HCT116 (cell line): ENCODE measurements at regions not wholly inside any gene's neighbourhood (a gene's known extent, or its start where the extent isn't known, plus 50 kb on each side); places are given as distances from the start of the nearest gene placed in this dataset.

Experiments used
- ZBTB33 ChIP-seq: IDR thresholded peaks from 2 replicates; pipeline ENCODE4 v1.6.1; 2011; ENCODE audit warnings: mild to moderate bottlenecking, low read length, moderate library complexity; ENCODE audit not compliant: insufficient replicate concordance; ENCODE audit errors: extremely low read depth
- TF ChIP-seq, protein P1 (sequence below): IDR thresholded peaks from 2 replicates; pipeline ENCODE4 v1.6.1; 2012
- TF ChIP-seq, protein P2 (sequence below), 3 experiments: fragments of 200-600 bp in 1 of 3; sonication (generic) in 1 of 3; IDR thresholded peaks in 2 of 3; conservative IDR thresholded peaks in 1 of 3; 2 replicates each; pipeline ENCODE4 v1.5.1; 2012 to 2017; ENCODE audit warnings: low read depth in 2 of 3, low read length in 2 of 3, antibody characterized with exemption in 1 of 3, borderline replicate concordance in 1 of 3, control low read depth in 1 of 3, mild to moderate bottlenecking in 1 of 3, mixed read lengths in 1 of 3, mixed run types in 1 of 3, moderate library complexity in 1 of 3; ENCODE audit not compliant: insufficient read depth in 1 of 3

GRCh38 chr19:46926170-46927071, 65.6 kb downstream of the ARHGAP35 start:
- TF ChIP-seq ZBTB33: no peak
- TF ChIP-seq, protein P1, sequence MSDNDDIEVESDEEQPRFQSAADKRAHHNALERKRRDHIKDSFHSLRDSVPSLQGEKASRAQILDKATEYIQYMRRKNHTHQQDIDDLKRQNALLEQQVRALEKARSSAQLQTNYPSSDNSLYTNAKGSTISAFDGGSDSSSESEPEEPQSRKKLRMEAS: no peak
- TF ChIP-seq, protein P2, sequence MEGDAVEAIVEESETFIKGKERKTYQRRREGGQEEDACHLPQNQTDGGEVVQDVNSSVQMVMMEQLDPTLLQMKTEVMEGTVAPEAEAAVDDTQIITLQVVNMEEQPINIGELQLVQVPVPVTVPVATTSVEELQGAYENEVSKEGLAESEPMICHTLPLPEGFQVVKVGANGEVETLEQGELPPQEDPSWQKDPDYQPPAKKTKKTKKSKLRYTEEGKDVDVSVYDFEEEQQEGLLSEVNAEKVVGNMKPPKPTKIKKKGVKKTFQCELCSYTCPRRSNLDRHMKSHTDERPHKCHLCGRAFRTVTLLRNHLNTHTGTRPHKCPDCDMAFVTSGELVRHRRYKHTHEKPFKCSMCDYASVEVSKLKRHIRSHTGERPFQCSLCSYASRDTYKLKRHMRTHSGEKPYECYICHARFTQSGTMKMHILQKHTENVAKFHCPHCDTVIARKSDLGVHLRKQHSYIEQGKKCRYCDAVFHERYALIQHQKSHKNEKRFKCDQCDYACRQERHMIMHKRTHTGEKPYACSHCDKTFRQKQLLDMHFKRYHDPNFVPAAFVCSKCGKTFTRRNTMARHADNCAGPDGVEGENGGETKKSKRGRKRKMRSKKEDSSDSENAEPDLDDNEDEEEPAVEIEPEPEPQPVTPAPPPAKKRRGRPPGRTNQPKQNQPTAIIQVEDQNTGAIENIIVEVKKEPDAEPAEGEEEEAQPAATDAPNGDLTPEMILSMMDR (IDR thresholded peaks at IDR 0.05 in 2 of 3, conservative IDR thresholded peaks at IDR 0.05 in 1 of 3; ENCODE audit: borderline replicate concordance in 1 of 3, insufficient read depth in 1 of 3, low read depth in 2 of 3, low read length in 2 of 3): no peak
